AG04449 (cell line): ENCODE measurements at regions not wholly inside any gene's neighbourhood (a gene's known extent, or its start where the extent isn't known, plus 50 kb on each side); places are given as distances from the start of the nearest gene placed in this dataset.

Source experiments
- CTCF ChIA-PET: fragments of 350-600 bp; formaldehyde crosslinking; extraction: SDS; loops from one replicate; lab custom pipeline; 2021; ENCODE audit warnings: antibody characterized with exemption; lab: Yijun Ruan, JAX
- POLR2A ChIA-PET: fragments of 400-600, 350-600 bp; formaldehyde crosslinking; extraction: SDS; loops from one replicate; lab custom pipeline; 2020; ENCODE audit warnings: antibody characterized with exemption, inconsistent platforms; lab: Yijun Ruan, JAX
- DNase-seq: peaks from one replicate; pipeline ENCODE4 v3.0.0-alpha.2; 2010; ENCODE audit warnings: low read depth, low spot score
- H3K4me3 ChIP-seq: 2 replicates; pipeline ENCODE4 v1.5.1; 2011; ENCODE audit warnings: low read depth, mild to moderate bottlenecking, control low read depth, low read length
- CTCF ChIP-seq: IDR thresholded peaks from one replicate; pipeline ENCODE4 v1.5.1; 2011; ENCODE audit warnings: mild to moderate bottlenecking, moderate library complexity, low read length, control low read depth, inconsistent platforms; ENCODE audit not compliant: insufficient read depth; ENCODE audit errors: missing control alignments

- POLR2A ChIA-PET: no interaction called here
- no peak for TF ChIP-seq CTCF
- CTCF ChIA-PET: no interaction called here
- no peak overlapping the region for H3K4me3 ChIP-seq
- DNase-seq: no peak
Observed at GRCh38 chr7:34501156-34501555, 156.9 kb upstream of the NPSR1 start.

- H3K4me3 ChIP-seq: no peak overlapping the region
- CTCF ChIA-PET: no interaction called here
- no peak for DNase-seq
- POLR2A ChIA-PET: no interaction called here
- no peak for TF ChIP-seq CTCF
Observed at GRCh38 chr7:34507191-34507590, 150.8 kb upstream of the NPSR1 start.

- ChIA-PET POLR2A (no interaction called here), CTCF (no interaction called here)
- no peak overlapping the region for H3K4me3 ChIP-seq
- no peak for TF ChIP-seq CTCF
- no peak for DNase-seq
Observed at GRCh38 chr7:34523226-34523918, 134.6 kb upstream of the NPSR1 start.

GRCh38 chr7:34530259-34530658 lies 127.8 kb upstream of the NPSR1 start:
- no peak for DNase-seq
- ChIA-PET CTCF (no interaction called here), POLR2A (no interaction called here)
- H3K4me3 ChIP-seq: no peak overlapping the region
- TF ChIP-seq CTCF: no peak

GRCh38 chr7:34539003-34539402 lies 119.0 kb upstream of the NPSR1 start:
- no peak for TF ChIP-seq CTCF
- no peak for DNase-seq
- no peak overlapping the region for H3K4me3 ChIP-seq
- ChIA-PET CTCF (no interaction called here), POLR2A (no interaction called here)

- ChIA-PET POLR2A (no interaction called here), CTCF (no interaction called here)
- TF ChIP-seq CTCF: no peak
- no peak overlapping the region for H3K4me3 ChIP-seq
- DNase-seq: no peak
Observed at GRCh38 chr7:34544621-34545020, 113.4 kb upstream of the NPSR1 start.
